H1 (cell line): ENCODE measurements at regions not wholly inside any gene's neighbourhood (a gene's known extent, or its start where the extent isn't known, plus 50 kb on each side); places are given as distances from the start of the nearest gene placed in this dataset.

ENCODE experiments used
- CTCF ChIA-PET: fragments of 300-600 bp; sonication (Branson Sonifier 250); formaldehyde crosslinking; loops from one replicate; lab custom pipeline; 2021; ENCODE audit not compliant: partially characterized antibody; lab: Charles Lee
- POLR2A ChIA-PET: fragments of 300-600 bp; sonication (Branson Sonifier 250); formaldehyde crosslinking; loops from one replicate; lab custom pipeline; 2021; ENCODE audit warnings: inconsistent platforms; ENCODE audit not compliant: partially characterized antibody; lab: Charles Lee
- DNase-seq, 2 experiments: peaks; one replicate each; pipeline versions ENCODE4 v3.0.0 to v3.0.0-alpha.2; 2010 to 2022; ENCODE audit warnings: low spot score in 2 of 2, low read depth in 1 of 2, mixed read lengths in 1 of 2
- FAIRE-seq: peaks from 2 replicates; lab custom pipeline; 2011; peaks lifted over from hg19 to GRCh38; lab: Jason Lieb, UNC
- H2AFZ ChIP-seq: 2 replicates; pipeline ENCODE4 v1.8.1; 2012; ENCODE audit warnings: low read length, inconsistent platforms
- H2AK5ac ChIP-seq: 2 replicates; pipeline ENCODE4 v1.6.1; 2013; ENCODE audit warnings: low read depth, low read length
- H2BK120ac ChIP-seq: replicated peaks from 2 replicates; pipeline ENCODE3; 2013; ENCODE audit warnings: low read depth, low read length, inconsistent platforms
- H2BK12ac ChIP-seq: 2 replicates; pipeline ENCODE4 v1.6.1; 2013; ENCODE audit warnings: low read depth, low read length
- H2BK15ac ChIP-seq: 2 replicates; pipeline ENCODE4 v1.6.1; 2013; ENCODE audit warnings: low read length
- H2BK20ac ChIP-seq: 2 replicates; pipeline ENCODE4 v1.6.1; 2013; ENCODE audit warnings: low read length
- H2BK5ac ChIP-seq: 2 replicates; pipeline ENCODE4 v1.6.1; 2013; ENCODE audit warnings: low read depth, low read length
- H3K14ac ChIP-seq: 2 replicates; pipeline ENCODE4 v1.6.1; 2013; ENCODE audit warnings: inconsistent platforms; ENCODE audit not compliant: insufficient read length
- H3K18ac ChIP-seq: 2 replicates; pipeline ENCODE4 v1.6.1; 2013; ENCODE audit warnings: low read length; ENCODE audit errors: extremely low read depth
- H3K23ac ChIP-seq: 2 replicates; pipeline ENCODE4 v1.6.1; 2013; ENCODE audit warnings: inconsistent platforms; ENCODE audit not compliant: insufficient read length
- H3K23me2 ChIP-seq: 2 replicates; pipeline ENCODE4 v1.6.1; 2013; ENCODE audit warnings: low read depth, low read length
- H3K27ac ChIP-seq: 2 replicates; pipeline ENCODE4 v1.6.1; 2011; ENCODE audit warnings: low read depth, low read length, inconsistent platforms
- H3K27me3 ChIP-seq, 4 experiments: replicated peaks in 1 of 4; 1 replicate in 1 of 4; 2 replicates in 3 of 4; pipeline versions ENCODE4 v1.6.1 to v1.8.1; 2011 to 2013; ENCODE audit warnings: low read length in 3 of 4, mild to moderate bottlenecking in 3 of 4, inconsistent platforms in 2 of 4, mixed read lengths in 2 of 4, moderate library complexity in 1 of 4; ENCODE audit not compliant: control insufficient read depth in 3 of 4, insufficient read depth in 3 of 4; ENCODE audit errors: extremely low read depth in 1 of 4
- H3K36me3 ChIP-seq, 4 experiments: 2 replicates each; pipeline versions ENCODE4 v1.6.1 to v1.8.1; 2011 to 2013; ENCODE audit warnings: mild to moderate bottlenecking in 4 of 4, low read length in 3 of 4, moderate library complexity in 2 of 4, control low read depth in 1 of 4, inconsistent platforms in 1 of 4; ENCODE audit not compliant: insufficient read depth in 4 of 4, control insufficient read depth in 2 of 4
- H3K4ac ChIP-seq: replicated peaks from 2 replicates; pipeline ENCODE3; 2013; ENCODE audit warnings: low read length, low read depth, mixed read lengths, inconsistent platforms; ENCODE audit not compliant: insufficient read length
- H3K4me1 ChIP-seq, 4 experiments: replicated peaks in 1 of 4; 1 replicate in 1 of 4; 2 replicates in 3 of 4; pipeline versions ENCODE4 v1.6.1 to v1.8.1; 2011 to 2013; ENCODE audit warnings: low read length in 3 of 4, inconsistent platforms in 2 of 4, mixed read lengths in 1 of 4; ENCODE audit not compliant: insufficient read depth in 4 of 4, control insufficient read depth in 3 of 4
- H3K4me2 ChIP-seq, 2 experiments: 2 replicates each; pipeline versions ENCODE4 v1.6.1 to v1.8.1; 2011 to 2013; ENCODE audit warnings: low read depth in 2 of 2, low read length in 2 of 2, control low read depth in 1 of 2, inconsistent platforms in 1 of 2, mild to moderate bottlenecking in 1 of 2; ENCODE audit not compliant: insufficient read depth in 1 of 2
- H3K4me3 ChIP-seq, 4 experiments: fragments of 200-600, 300-600 bp in 1 of 4; sonication (generic), shearing (Covaris generic), sonication (Bioruptor Twin) in 1 of 4; 2 replicates each; pipeline versions ENCODE4 v1.5.1 to v1.8.1; 2011 to 2016; ENCODE audit warnings: low read length in 4 of 4, low read depth in 3 of 4, control low read depth in 2 of 4, inconsistent platforms in 2 of 4, mild to moderate bottlenecking in 2 of 4, mixed read lengths in 1 of 4, moderate library complexity in 1 of 4; ENCODE audit not compliant: insufficient read depth in 2 of 4; ENCODE audit errors: extremely low read depth in 1 of 4
- H3K56ac ChIP-seq: replicated peaks from 2 replicates; pipeline ENCODE3; 2013; ENCODE audit warnings: low read depth, mild to moderate bottlenecking, mixed read lengths, low read length, inconsistent platforms; ENCODE audit not compliant: insufficient read length
- H3K79me1 ChIP-seq: 2 replicates; pipeline ENCODE4 v1.6.1; 2013; ENCODE audit warnings: low read depth, low read length, control low read depth
- H3K79me2 ChIP-seq, 2 experiments: 2 replicates each; pipeline versions ENCODE4 v1.6.1 to v1.8.1; 2012 to 2013; ENCODE audit warnings: low read length in 2 of 2, mild to moderate bottlenecking in 2 of 2, inconsistent platforms in 1 of 2; ENCODE audit not compliant: insufficient read depth in 2 of 2, control insufficient read depth in 1 of 2
- H3K9ac ChIP-seq, 4 experiments: replicated peaks in 1 of 4; 1 replicate in 1 of 4; 2 replicates in 3 of 4; pipeline versions ENCODE4 v1.6.1 to v1.8.1; 2011 to 2013; ENCODE audit warnings: low read depth in 3 of 4, low read length in 3 of 4, control low read depth in 2 of 4, mild to moderate bottlenecking in 2 of 4, moderate library complexity in 2 of 4, inconsistent platforms in 1 of 4; ENCODE audit errors: extremely low read depth in 1 of 4
- H3K9me3 ChIP-seq, 2 experiments: 2 replicates each; pipeline versions ENCODE4 v1.6.1 to v1.8.1; 2012 to 2013; ENCODE audit warnings: mild to moderate bottlenecking in 2 of 2, moderate library complexity in 2 of 2, control low read depth in 1 of 2, inconsistent platforms in 1 of 2, low read depth in 1 of 2, low read length in 1 of 2, mixed read lengths in 1 of 2; ENCODE audit not compliant: insufficient read depth in 2 of 2
- H4K20me1 ChIP-seq, 2 experiments: replicated peaks in 1 of 2; 2 replicates each; pipeline versions ENCODE3 to v1.8.1; 2011 to 2013; ENCODE audit warnings: inconsistent platforms in 2 of 2, low read length in 2 of 2, mild to moderate bottlenecking in 1 of 2; ENCODE audit not compliant: insufficient read depth in 2 of 2, control insufficient read depth in 1 of 2
- H4K5ac ChIP-seq: 2 replicates; pipeline ENCODE4 v1.6.1; 2013; ENCODE audit warnings: low read length, low read depth, mixed read lengths, inconsistent platforms; ENCODE audit not compliant: insufficient read length
- H4K8ac ChIP-seq: 2 replicates; pipeline ENCODE4 v1.8.0; 2013; ENCODE audit warnings: mild to moderate bottlenecking, moderate library complexity, low read length, inconsistent platforms; ENCODE audit not compliant: insufficient read depth; ENCODE audit errors: extremely low read depth
- H4K91ac ChIP-seq: replicated peaks from 2 replicates; pipeline ENCODE3; 2013; ENCODE audit warnings: low read length, mixed read lengths, inconsistent platforms; ENCODE audit not compliant: insufficient read length
- BACH1 ChIP-seq: IDR thresholded peaks from 2 replicates; pipeline ENCODE4 v1.6.1; 2012; ENCODE audit warnings: low read length, improper control_type of control experiment
- BRCA1 ChIP-seq: IDR thresholded peaks from 2 replicates; pipeline ENCODE4 v1.6.1; 2012; ENCODE audit warnings: low read depth, low read length, improper control_type of control experiment
- CTBP2 ChIP-seq: IDR thresholded peaks from 2 replicates; pipeline ENCODE4 v1.7.0; 2011; ENCODE audit warnings: borderline replicate concordance, mild to moderate bottlenecking, moderate library complexity, mixed read lengths, low read length; ENCODE audit not compliant: insufficient read depth, insufficient read length
- E2F6 ChIP-seq: IDR thresholded peaks from 2 replicates; pipeline ENCODE4 v1.6.1; 2012; ENCODE audit warnings: inconsistent platforms
- EGR1 ChIP-seq: IDR thresholded peaks from 2 replicates; pipeline ENCODE4 v1.6.1; 2011; ENCODE audit warnings: low read depth, low read length, borderline replicate concordance
- EP300 ChIP-seq, 2 experiments: IDR thresholded peaks; 1 replicate in 1 of 2; 2 replicates in 1 of 2; pipeline ENCODE4 v1.6.1; 2011 to 2012; ENCODE audit warnings: low read depth in 2 of 2, low read length in 2 of 2, mild to moderate bottlenecking in 2 of 2, borderline replicate concordance in 1 of 2, inconsistent platforms in 1 of 2, moderate library complexity in 1 of 2
- EZH2 ChIP-seq: fragments of 200-600 bp; sonication (generic); IDR thresholded peaks from 2 replicates; pipeline ENCODE4 v1.7.1; 2012; ENCODE audit warnings: low read depth, mild to moderate bottlenecking, moderate library complexity, low read length, inconsistent platforms; ENCODE audit not compliant: severe bottlenecking
- JUN ChIP-seq: IDR thresholded peaks from 2 replicates; pipeline ENCODE4 v1.6.1; 2011; ENCODE audit warnings: low read depth, mild to moderate bottlenecking, improper control_type of control experiment, low read length
- NANOG ChIP-seq: IDR thresholded peaks from 2 replicates; pipeline ENCODE4 v1.6.1; 2011; ENCODE audit warnings: low read length, low read depth, mild to moderate bottlenecking, inconsistent platforms; ENCODE audit not compliant: insufficient read depth, poor library complexity, severe bottlenecking
- SIRT6 ChIP-seq: IDR thresholded peaks from one replicate; pipeline ENCODE4 v1.7.1; 2012; ENCODE audit warnings: low read length, inconsistent platforms
- SP4 ChIP-seq: IDR thresholded peaks from 2 replicates; pipeline ENCODE4 v1.6.1; 2012; ENCODE audit warnings: low read length, inconsistent platforms
- TAF1 ChIP-seq: IDR thresholded peaks from 2 replicates; pipeline ENCODE4 v1.6.1; 2011; ENCODE audit warnings: mild to moderate bottlenecking, low read depth, low read length
- WGBS, 2 experiments: shearing (Covaris generic) in 1 of 2; methylation state at CpG; one replicate each; pipeline versions ENCODE4 v1.1.6 to v1.1.7; 2013 to 2015; ENCODE audit warnings: low lambda C conversion rate in 2 of 2, mixed read lengths in 2 of 2, inconsistent platforms in 1 of 2, low coverage in 1 of 2, missing lambda C conversion rate in 1 of 2; ENCODE audit not compliant: insufficient replicate concordance in 2 of 2, insufficient coverage in 1 of 2, insufficient read length in 1 of 2; ENCODE audit errors: extremely low coverage in 1 of 2, missing lambda C conversion rate in 1 of 2; 5-methylcytosine and 5-hydroxymethylcytosine counted together

- FAIRE-seq, result no peak
- WGBS, 2 experiments, result 79% methylated on average over 4 of the region's 4 CpGs; no CpG with 5 or more reads in 1 of the 2 experiments
- TF ChIP-seq JUN (no peak), BRCA1 (no peak), CTBP2 (no peak), E2F6 (no peak), TAF1 (no peak), EZH2 (no peak), SP4 (no peak), SIRT6 (no peak), EGR1 (no peak), NANOG (no peak), EP300 (IDR thresholded peaks at IDR 0.05; ENCODE audit: borderline replicate concordance in 1 of 2, low read depth in 2 of 2, low read length in 2 of 2) (no peak), BACH1 (no peak)
Observed at GRCh38 chrY:18671970-18672369, 101.6 kb downstream of the HSFY2 start.

More at GRCh38 chrY:18671970-18672369, 101.6 kb downstream of the HSFY2 start:
- no peak overlapping the region for H2BK20ac ChIP-seq
- H2BK5ac ChIP-seq, result no peak overlapping the region
- H4K91ac ChIP-seq, result no peak overlapping the region
- H3K36me3 ChIP-seq, result no peaks in the 10 kb centered on the region
- H2AFZ ChIP-seq, result no peak overlapping the region
- H4K8ac ChIP-seq, result no peak overlapping the region
- no peaks in the 10 kb centered on the region for H3K27me3 ChIP-seq
- no peak overlapping the region for H3K4me3 ChIP-seq
- H3K79me2 ChIP-seq, result no peaks in the 10 kb centered on the region
- no peaks in the 10 kb centered on the region for H3K23me2 ChIP-seq
- no peak overlapping the region for H3K23ac ChIP-seq
- H3K4me2 ChIP-seq, result no peak overlapping the region
- peaks cover 4 to 31% of the 10 kb centered on the region in 2 experiments; a peak in 2 of 4 replicates for H3K9me3 ChIP-seq
- ChIA-PET CTCF (no interaction called here), POLR2A (no interaction called here)
- H3K9ac ChIP-seq, result no peak overlapping the region
- H2AK5ac ChIP-seq, result no peak overlapping the region
- H3K14ac ChIP-seq, result no peak overlapping the region
- H4K20me1 ChIP-seq, result no peaks in the 10 kb centered on the region
- no peak overlapping the region for H3K18ac ChIP-seq
- no peak overlapping the region for H2BK12ac ChIP-seq
- no peak overlapping the region for H3K4ac ChIP-seq
- no peak for DNase-seq
- no peak overlapping the region for H3K56ac ChIP-seq
- no peaks in the 10 kb centered on the region for H3K79me1 ChIP-seq
- no peak overlapping the region for H3K27ac ChIP-seq
- no peak overlapping the region for H2BK15ac ChIP-seq
- H3K4me1 ChIP-seq, result no peaks in the 10 kb centered on the region
- no peak overlapping the region for H4K5ac ChIP-seq
- no peak overlapping the region for H2BK120ac ChIP-seq
